Activated CD8-positive, alpha-beta memory T cell treated with anti-CD3 and anti-CD28 coated beads, Interleukin-2, amount 10 ng/mL, durations not matched to agents 7 days and 5 days (primary cell): ENCODE measurements at regions not wholly inside any gene's neighbourhood (a gene's known extent, or its start where the extent isn't known, plus 50 kb on each side); places are given as distances from the start of the nearest gene placed in this dataset.
"Not testable (repeated sequence)": the region's sequence is repeated elsewhere in the genome, so short reads cannot be mapped to it uniquely, and the experiment has no call there.

Source experiments
- ATAC-seq: fragments of 150-1000 bp; cut with Tn5 transposase; one replicate; pipeline ENCODE4 v1.10.0; 2021; ENCODE audit warnings: moderate library complexity
- CTCF ChIA-PET: fragments of 350-600 bp; sonication (Branson Sonifier 250); formaldehyde crosslinking; loops from one replicate; lab custom pipeline; 2021; ENCODE audit warnings: antibody characterized with exemption; lab: Charles Lee
- DNase-seq: peaks from one replicate; pipeline ENCODE4 v3.0.0-alpha.2; 2020
- H3K27ac Mint-ChIP-seq: one replicate; pipeline ENCODE4 v1.8.0; 2021; ENCODE audit warnings: mild to moderate bottlenecking, mixed read lengths
- H3K27me3 Mint-ChIP-seq: one replicate; pipeline ENCODE4 v1.8.0; 2021; ENCODE audit warnings: mixed read lengths
- H3K36me3 Mint-ChIP-seq: one replicate; pipeline ENCODE4 v1.8.0; 2021; ENCODE audit warnings: mild to moderate bottlenecking, mixed read lengths
- H3K4me1 Mint-ChIP-seq: one replicate; pipeline ENCODE4 v1.8.0; 2021; ENCODE audit warnings: mixed read lengths
- H3K4me3 Mint-ChIP-seq: one replicate; pipeline ENCODE4 v1.8.0; 2021; ENCODE audit warnings: mild to moderate bottlenecking, moderate library complexity, mixed read lengths
- H3K9me3 Mint-ChIP-seq: one replicate; pipeline ENCODE4 v1.8.0; 2022; ENCODE audit warnings: low read depth, mixed read lengths

- H3K9me3 Mint-ChIP-seq = peaks cover 2% of the 10 kb centered on the region
- H3K4me3 Mint-ChIP-seq = no peak overlapping the region
- CTCF ChIA-PET = no interaction called here
- no peaks in the 10 kb centered on the region for H3K4me1 Mint-ChIP-seq
- ATAC-seq = no peak
- no peaks in the 10 kb centered on the region for H3K27me3 Mint-ChIP-seq
- no peak for DNase-seq
- H3K36me3 Mint-ChIP-seq = no peaks in the 10 kb centered on the region
- no peak overlapping the region for H3K27ac Mint-ChIP-seq
Observed at GRCh38 chr5:33206962-33207506, 233.7 kb upstream of the TARS1 start.

- no peak for DNase-seq
- H3K9me3 Mint-ChIP-seq = peaks cover 2% of the 10 kb centered on the region
- no peaks in the 10 kb centered on the region for H3K4me1 Mint-ChIP-seq
- ATAC-seq = no peak
- CTCF ChIA-PET = no interaction called here
- H3K36me3 Mint-ChIP-seq = no peaks in the 10 kb centered on the region
- H3K27me3 Mint-ChIP-seq = no peaks in the 10 kb centered on the region
- no peak overlapping the region for H3K27ac Mint-ChIP-seq
- H3K4me3 Mint-ChIP-seq = no peak overlapping the region
Observed at GRCh38 chr5:33209252-33209651, 231.5 kb upstream of the TARS1 start.

DNA sequence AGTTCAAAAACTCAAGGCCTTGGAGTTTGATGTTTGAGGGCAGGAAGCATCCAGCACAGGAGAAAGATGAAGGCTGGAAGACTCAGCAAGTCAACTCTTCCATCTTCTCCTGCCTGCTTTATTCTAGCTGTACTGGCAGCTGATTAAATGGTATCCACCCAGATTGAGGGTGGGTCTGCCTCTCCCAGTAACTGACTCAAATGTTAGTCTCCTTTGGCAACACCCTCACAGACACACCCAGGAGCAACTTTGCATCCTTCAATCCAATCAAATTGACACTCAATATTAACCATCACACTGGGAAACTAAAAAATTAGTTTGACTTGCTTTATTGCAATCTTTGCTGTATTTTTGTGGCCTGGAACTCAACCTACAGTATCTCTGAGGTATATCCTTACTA is 230.5 kb upstream of the TARS1 start:
- H3K9me3 Mint-ChIP-seq, ATAC-seq, H3K27me3 Mint-ChIP-seq, H3K36me3 Mint-ChIP-seq, H3K4me1 Mint-ChIP-seq, H3K27ac Mint-ChIP-seq, H3K4me3 Mint-ChIP-seq, DNase-seq, CTCF ChIA-PET: not testable (repeated sequence)

DNA sequence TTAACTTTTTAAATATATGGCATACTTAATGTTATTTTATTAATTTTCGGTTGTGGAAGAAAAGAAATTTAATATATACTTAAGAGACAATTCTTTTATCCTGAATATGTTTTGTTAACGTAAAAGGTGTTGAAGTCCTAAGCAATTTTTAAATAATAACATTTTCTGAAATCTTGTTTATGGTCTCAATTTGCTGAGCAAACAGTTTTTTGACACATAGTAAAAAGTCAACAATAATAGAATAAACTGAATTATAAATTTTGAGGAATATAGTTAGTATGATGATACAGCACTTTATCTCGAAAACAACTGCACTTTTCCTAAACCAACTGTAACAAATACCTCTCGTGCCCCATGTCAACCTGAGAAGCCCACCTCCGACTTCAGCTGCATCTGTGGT is 229.8 kb upstream of the TARS1 start:
- ATAC-seq = no peak
- no peaks in the 10 kb centered on the region for H3K36me3 Mint-ChIP-seq
- peaks cover 2% of the 10 kb centered on the region for H3K9me3 Mint-ChIP-seq
- CTCF ChIA-PET = no interaction called here
- H3K27ac Mint-ChIP-seq = no peak overlapping the region
- H3K27me3 Mint-ChIP-seq = no peaks in the 10 kb centered on the region
- H3K4me3 Mint-ChIP-seq = no peak overlapping the region
- H3K4me1 Mint-ChIP-seq = no peaks in the 10 kb centered on the region
- no peak for DNase-seq

DNA sequence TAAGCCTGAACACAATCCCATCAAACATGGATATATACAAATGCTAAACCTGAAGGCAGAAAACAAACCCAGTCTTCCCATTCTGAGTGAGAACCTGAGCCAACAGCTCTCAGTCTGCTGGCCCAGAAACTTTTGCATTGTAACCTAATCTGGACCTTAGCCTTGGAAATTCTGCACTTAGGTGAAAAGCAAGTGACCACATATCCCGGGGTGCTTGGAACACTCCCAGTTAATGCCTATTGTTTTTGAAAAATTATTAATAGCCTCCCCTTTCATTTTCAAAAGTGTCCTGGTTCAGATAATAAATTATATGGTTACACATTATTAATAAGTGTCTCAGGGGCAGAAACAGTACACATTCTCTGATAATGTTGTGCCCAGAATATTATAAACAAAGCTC is 228.3 kb upstream of the TARS1 start:
- ATAC-seq (no peak), DNase-seq (no peak)
- Mint-ChIP-seq H3K4me1 (no peaks in the 10 kb centered on the region), H3K27me3 (no peaks in the 10 kb centered on the region), H3K4me3 (no peak overlapping the region), H3K9me3 (peaks cover 2% of the 10 kb centered on the region), H3K27ac (no peak overlapping the region), H3K36me3 (no peaks in the 10 kb centered on the region)
- CTCF ChIA-PET = no interaction called here

DNA sequence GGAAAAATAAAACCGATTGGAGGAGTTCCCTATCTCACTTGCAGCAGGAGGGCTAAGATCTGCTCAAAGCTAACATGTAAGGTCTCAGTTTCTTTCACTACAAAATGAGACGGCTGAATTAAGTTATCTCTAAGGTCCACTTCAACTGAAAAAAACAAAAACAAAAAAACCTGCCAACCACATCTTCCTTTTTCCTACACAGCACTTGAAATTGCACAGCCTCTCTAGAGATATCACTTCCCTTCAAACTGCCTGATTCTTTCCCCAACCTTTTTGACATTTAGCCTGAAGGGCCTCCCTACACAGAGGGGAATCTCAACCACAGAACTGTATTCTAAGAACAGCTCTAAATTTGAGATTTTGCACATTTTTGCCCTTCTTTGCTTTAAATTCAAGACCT is 227.9 kb upstream of the TARS1 start:
- DNase-seq (no peak), ATAC-seq (no peak)
- H3K36me3 Mint-ChIP-seq = no peaks in the 10 kb centered on the region
- no peaks in the 10 kb centered on the region for H3K27me3 Mint-ChIP-seq
- H3K9me3 Mint-ChIP-seq = peaks cover 2% of the 10 kb centered on the region
- no peaks in the 10 kb centered on the region for H3K4me1 Mint-ChIP-seq
- no peak overlapping the region for H3K27ac Mint-ChIP-seq
- CTCF ChIA-PET = interaction anchor here (0.7 kb wide), 1 partner anchor 56 kb away, joined by 3 read pairs; no protein-coding TSS in a partner anchor
- H3K4me3 Mint-ChIP-seq = no peak overlapping the region

DNA sequence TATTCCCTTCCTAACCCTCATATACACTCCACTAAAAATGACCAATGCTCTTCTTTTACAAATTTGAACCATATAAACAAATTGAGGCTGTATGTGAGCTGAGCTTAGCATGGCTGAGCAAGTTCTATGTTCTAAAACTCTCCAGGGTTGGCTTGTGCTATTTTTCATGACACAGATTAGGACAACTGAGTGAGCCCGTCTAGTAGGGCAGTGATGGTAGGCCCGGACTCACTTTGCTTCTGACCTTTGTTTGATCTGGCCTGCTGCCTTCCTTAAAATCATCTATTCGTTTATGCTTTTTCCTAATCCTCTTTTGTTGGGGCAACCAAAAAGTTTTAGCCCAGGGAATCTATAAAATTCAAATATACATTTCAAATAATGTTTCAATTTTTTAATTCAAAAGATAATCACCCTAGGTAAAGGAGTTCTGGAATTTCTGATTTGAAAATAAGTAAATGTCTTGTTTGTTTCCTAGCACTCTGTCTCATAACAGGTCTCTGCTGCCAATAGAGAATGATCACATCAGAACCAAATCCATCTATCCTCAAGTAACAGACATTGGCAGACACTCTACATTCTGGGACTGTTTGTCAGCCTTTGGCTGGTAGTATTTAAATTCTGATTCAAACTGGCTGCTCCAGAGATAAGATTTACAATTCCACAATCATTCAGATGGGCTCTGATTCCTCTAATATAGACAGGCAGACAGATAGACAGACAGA is 217.0 kb upstream of the TARS1 start:
- Mint-ChIP-seq H3K27ac (no peak overlapping the region), H3K4me1 (no peaks in the 10 kb centered on the region), H3K4me3 (no peak overlapping the region), H3K36me3 (no peaks in the 10 kb centered on the region), H3K9me3 (peaks cover 5% of the 10 kb centered on the region), H3K27me3 (no peaks in the 10 kb centered on the region)
- CTCF ChIA-PET = no interaction called here
- DNase-seq (no peak), ATAC-seq (no peak)

DNA sequence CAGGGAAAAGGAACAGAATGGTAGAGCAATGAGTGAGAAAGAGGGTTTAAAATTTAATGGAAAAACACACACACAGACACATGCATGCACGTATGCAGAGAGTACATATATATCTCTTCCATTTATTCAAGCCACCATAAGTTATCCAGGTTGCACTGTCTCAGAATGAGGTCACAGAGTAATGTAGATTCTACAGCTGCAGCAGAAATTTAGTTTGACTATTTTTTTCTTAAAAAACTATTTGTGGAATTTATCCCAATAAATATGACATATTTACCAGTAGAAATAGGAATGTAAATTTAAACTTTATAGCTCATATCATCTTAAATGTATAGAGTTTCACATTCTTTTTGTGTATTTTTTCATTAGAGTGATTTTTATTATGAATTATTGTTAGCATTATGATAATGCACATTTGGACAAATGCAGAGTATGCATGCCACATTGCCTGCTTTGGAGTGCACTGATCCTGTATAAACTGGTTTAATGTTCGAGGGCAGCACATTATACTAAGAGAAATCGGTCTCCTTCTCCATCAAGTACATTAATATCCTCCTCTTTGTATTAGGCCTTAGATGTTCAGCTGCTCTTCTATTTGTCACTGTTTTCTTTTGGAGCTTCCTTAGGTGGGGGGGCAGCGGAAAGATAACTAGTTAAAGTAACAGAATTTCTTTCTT is 216.3 kb upstream of the TARS1 start:
- no peaks in the 10 kb centered on the region for H3K4me1 Mint-ChIP-seq
- DNase-seq (no peak), ATAC-seq (no peak)
- CTCF ChIA-PET = no interaction called here
- no peaks in the 10 kb centered on the region for H3K36me3 Mint-ChIP-seq
- no peak overlapping the region for H3K4me3 Mint-ChIP-seq
- no peak overlapping the region for H3K27ac Mint-ChIP-seq
- H3K27me3 Mint-ChIP-seq = no peaks in the 10 kb centered on the region
- peaks cover 5% of the 10 kb centered on the region for H3K9me3 Mint-ChIP-seq

- peaks cover 5% of the 10 kb centered on the region for H3K9me3 Mint-ChIP-seq
- CTCF ChIA-PET = no interaction called here
- H3K36me3 Mint-ChIP-seq = no peaks in the 10 kb centered on the region
- no peak overlapping the region for H3K27ac Mint-ChIP-seq
- no peak for DNase-seq
- ATAC-seq = no peak
- no peaks in the 10 kb centered on the region for H3K4me1 Mint-ChIP-seq
- H3K27me3 Mint-ChIP-seq = no peaks in the 10 kb centered on the region
- H3K4me3 Mint-ChIP-seq = no peak overlapping the region
Observed at GRCh38 chr5:33227247-33227646, 213.5 kb upstream of the TARS1 start.

- no peaks in the 10 kb centered on the region for H3K36me3 Mint-ChIP-seq
- H3K27ac Mint-ChIP-seq = no peak overlapping the region
- no peak for DNase-seq
- peaks cover 5% of the 10 kb centered on the region for H3K9me3 Mint-ChIP-seq
- CTCF ChIA-PET = no interaction called here
- H3K27me3 Mint-ChIP-seq = no peaks in the 10 kb centered on the region
- no peak for ATAC-seq
- H3K4me1 Mint-ChIP-seq = no peaks in the 10 kb centered on the region
- no peak overlapping the region for H3K4me3 Mint-ChIP-seq
Observed at GRCh38 chr5:33227746-33228145, 213.0 kb upstream of the TARS1 start.

DNA sequence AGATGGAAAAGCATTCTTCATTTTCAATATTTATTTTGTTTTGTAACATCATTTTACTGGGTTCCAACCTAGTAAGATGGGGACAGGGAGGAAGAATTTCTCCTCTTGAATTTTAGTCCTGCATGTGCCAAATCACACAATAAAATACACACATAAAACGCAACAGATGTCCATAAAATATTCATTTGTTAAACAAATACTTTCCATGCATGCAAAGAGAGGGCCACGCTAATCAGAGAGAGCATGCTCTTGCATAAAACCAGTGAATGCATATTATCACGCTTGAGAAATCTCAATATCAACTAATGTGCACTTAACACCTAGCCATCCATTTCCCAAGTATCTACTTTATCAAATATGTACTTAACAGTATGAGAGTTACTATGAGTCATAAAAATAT is 212.6 kb upstream of the TARS1 start:
- no peak overlapping the region for H3K4me3 Mint-ChIP-seq
- no peak for DNase-seq
- no peak overlapping the region for H3K27ac Mint-ChIP-seq
- H3K9me3 Mint-ChIP-seq = peaks cover 5% of the 10 kb centered on the region
- no peak for ATAC-seq
- no peaks in the 10 kb centered on the region for H3K27me3 Mint-ChIP-seq
- H3K4me1 Mint-ChIP-seq = no peaks in the 10 kb centered on the region
- no peaks in the 10 kb centered on the region for H3K36me3 Mint-ChIP-seq
- CTCF ChIA-PET = no interaction called here

DNA sequence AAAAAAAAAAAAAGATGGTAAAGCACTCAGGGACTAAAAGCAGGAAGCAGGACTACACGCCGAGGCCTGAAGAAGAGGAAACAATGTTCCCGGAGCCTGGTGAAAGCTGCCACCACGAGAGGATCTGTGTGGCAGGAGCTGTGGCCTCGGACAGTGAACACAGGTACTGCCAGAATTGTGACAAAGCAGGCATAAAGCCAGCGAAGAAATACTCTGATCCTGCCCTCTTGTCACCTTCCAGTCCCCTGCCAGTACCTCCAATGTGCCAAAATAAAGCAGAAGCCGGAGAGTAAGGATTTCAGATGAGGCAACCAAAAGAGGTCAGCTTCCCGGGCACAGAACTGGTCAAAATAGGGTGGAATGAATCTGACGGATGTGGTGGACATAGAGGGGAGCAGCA is 211.5 kb upstream of the TARS1 start:
- DNase-seq (no peak), ATAC-seq (no peak)
- Mint-ChIP-seq H3K4me1 (no peaks in the 10 kb centered on the region), H3K4me3 (no peak overlapping the region), H3K27me3 (no peaks in the 10 kb centered on the region), H3K27ac (no peak overlapping the region), H3K36me3 (no peaks in the 10 kb centered on the region), H3K9me3 (peaks cover 5% of the 10 kb centered on the region)
- CTCF ChIA-PET = no interaction called here

GRCh38 chr5:33230467-33231078 is 210.2 kb upstream of the TARS1 start:
- no peak for ATAC-seq
- DNase-seq = no peak

GRCh38 chr5:33231214-33231710 is 209.5 kb upstream of the TARS1 start:
- H3K27ac Mint-ChIP-seq = no peak overlapping the region
- ATAC-seq = no peak
- H3K4me3 Mint-ChIP-seq = no peak overlapping the region
- H3K36me3 Mint-ChIP-seq = no peaks in the 10 kb centered on the region
- peaks cover 7% of the 10 kb centered on the region for H3K4me1 Mint-ChIP-seq
- H3K27me3 Mint-ChIP-seq = no peaks in the 10 kb centered on the region
- CTCF ChIA-PET = no interaction called here
- DNase-seq = no peak
- H3K9me3 Mint-ChIP-seq = peaks cover 5% of the 10 kb centered on the region

More at GRCh38 chr5:33230467-33231078, 210.2 kb upstream of the TARS1 start:
- Mint-ChIP-seq H3K36me3 (no peaks in the 10 kb centered on the region), H3K27ac (no peak overlapping the region), H3K27me3 (no peaks in the 10 kb centered on the region), H3K4me3 (no peak overlapping the region), H3K9me3 (peaks cover 5% of the 10 kb centered on the region), H3K4me1 (peaks cover under 1% of the 10 kb centered on the region)
- CTCF ChIA-PET = no interaction called here
